Activated naive CD8-positive, alpha-beta T cell treated with anti-CD3 and anti-CD28 coated beads, Interleukin-2, amount 10 ng/mL, durations not matched to agents 7 days and 5 days (primary cell): ENCODE measurements at regions not wholly inside any gene's neighbourhood (a gene's known extent, or its start where the extent isn't known, plus 50 kb on each side); places are given as distances from the start of the nearest gene placed in this dataset.

ENCODE experiments used
- ATAC-seq: fragments of 150-1000 bp; cut with Tn5 transposase; one replicate; pipeline ENCODE4 v1.10.0; 2021; ENCODE audit warnings: low read depth, moderate library complexity
- POLR2A ChIA-PET: fragments of 350-600 bp; sonication (Branson Sonifier 250); formaldehyde crosslinking; loops from one replicate; lab custom pipeline; 2021; ENCODE audit warnings: antibody characterized with exemption; lab: Charles Lee
- DNase-seq: peaks from one replicate; pipeline ENCODE4 v3.0.0; 2021
- H3K27ac Mint-ChIP-seq: one replicate; pipeline ENCODE4 v1.8.0; 2022; ENCODE audit warnings: mild to moderate bottlenecking, mixed read lengths
- H3K27me3 Mint-ChIP-seq: one replicate; pipeline ENCODE4 v1.8.0; 2022; ENCODE audit warnings: mild to moderate bottlenecking, moderate library complexity, mixed read lengths
- H3K36me3 Mint-ChIP-seq: one replicate; pipeline ENCODE4 v1.8.0; 2021; ENCODE audit warnings: mild to moderate bottlenecking, mixed read lengths
- H3K4me1 Mint-ChIP-seq: one replicate; pipeline ENCODE4 v1.8.0; 2021; ENCODE audit warnings: mixed read lengths
- H3K4me3 Mint-ChIP-seq: one replicate; pipeline ENCODE4 v1.8.0; 2022; ENCODE audit warnings: mild to moderate bottlenecking, moderate library complexity, mixed read lengths
- H3K9me3 Mint-ChIP-seq: one replicate; pipeline ENCODE4 v1.8.0; 2021; ENCODE audit warnings: mixed read lengths

- ATAC-seq: no peak
- no peak overlapping the region for H3K27ac Mint-ChIP-seq
- no peaks in the 10 kb centered on the region for H3K36me3 Mint-ChIP-seq
These were observed 147.7 kb upstream of the DTNA start for GRCh38 chr18:34562252-34562870.

GRCh38 chr18:34567857-34568256 is 142.2 kb upstream of the DTNA start:
- H3K4me1 Mint-ChIP-seq: no peaks in the 10 kb centered on the region
- no peak for DNase-seq

More at GRCh38 chr18:34562252-34562870, 147.7 kb upstream of the DTNA start:
- no peak for DNase-seq
- Mint-ChIP-seq H3K4me1 (no peaks in the 10 kb centered on the region), H3K9me3 (no peaks in the 10 kb centered on the region), H3K27me3 (no peaks in the 10 kb centered on the region), H3K4me3 (no peak overlapping the region)
- POLR2A ChIA-PET: no interaction called here

GRCh38 chr18:34576622-34577021 is 133.5 kb upstream of the DTNA start:
- peaks cover 6% of the 10 kb centered on the region for H3K9me3 Mint-ChIP-seq
- DNase-seq: no peak
- H3K27ac Mint-ChIP-seq: no peak overlapping the region
- no peak for ATAC-seq
- H3K4me3 Mint-ChIP-seq: no peak overlapping the region
- H3K27me3 Mint-ChIP-seq: peaks cover 2% of the 10 kb centered on the region
- no peaks in the 10 kb centered on the region for H3K36me3 Mint-ChIP-seq
- POLR2A ChIA-PET: no interaction called here
- H3K4me1 Mint-ChIP-seq: no peaks in the 10 kb centered on the region

More at GRCh38 chr18:34567857-34568256, 142.2 kb upstream of the DTNA start:
- H3K9me3 Mint-ChIP-seq: no peaks in the 10 kb centered on the region
- POLR2A ChIA-PET: no interaction called here
- no peak for ATAC-seq
- H3K27ac Mint-ChIP-seq: no peak overlapping the region
- H3K27me3 Mint-ChIP-seq: no peaks in the 10 kb centered on the region
- no peaks in the 10 kb centered on the region for H3K36me3 Mint-ChIP-seq
- H3K4me3 Mint-ChIP-seq: no peak overlapping the region

GRCh38 chr18:34583895-34584294 is 126.2 kb upstream of the DTNA start:
- DNase-seq (no peak), ATAC-seq (no peak)
- H3K27ac Mint-ChIP-seq: no peak overlapping the region
- peaks cover 4% of the 10 kb centered on the region for H3K9me3 Mint-ChIP-seq
- POLR2A ChIA-PET: no interaction called here
- peaks cover 2% of the 10 kb centered on the region for H3K27me3 Mint-ChIP-seq
- H3K4me1 Mint-ChIP-seq: no peaks in the 10 kb centered on the region
- H3K36me3 Mint-ChIP-seq: no peaks in the 10 kb centered on the region
- no peak overlapping the region for H3K4me3 Mint-ChIP-seq

- POLR2A ChIA-PET: no interaction called here
- no peaks in the 10 kb centered on the region for H3K36me3 Mint-ChIP-seq
These were observed 119.6 kb upstream of the DTNA start for GRCh38 chr18:34590503-34590902.

GRCh38 chr18:34591920-34592444 is 118.1 kb upstream of the DTNA start:
- POLR2A ChIA-PET: no interaction called here
- Mint-ChIP-seq H3K4me1 (no peaks in the 10 kb centered on the region), H3K9me3 (no peaks in the 10 kb centered on the region), H3K27ac (no peak overlapping the region), H3K27me3 (no peaks in the 10 kb centered on the region), H3K36me3 (no peaks in the 10 kb centered on the region), H3K4me3 (no peak overlapping the region)
- ATAC-seq (no peak), DNase-seq (no peak)

More at GRCh38 chr18:34590503-34590902, 119.6 kb upstream of the DTNA start:
- ATAC-seq (no peak), DNase-seq (no peak)
- no peak overlapping the region for H3K27ac Mint-ChIP-seq
- H3K27me3 Mint-ChIP-seq: no peaks in the 10 kb centered on the region
- no peak overlapping the region for H3K4me3 Mint-ChIP-seq
- H3K9me3 Mint-ChIP-seq: no peaks in the 10 kb centered on the region
- H3K4me1 Mint-ChIP-seq: no peaks in the 10 kb centered on the region

- H3K27me3 Mint-ChIP-seq: no peaks in the 10 kb centered on the region
- ATAC-seq: no peak
- DNase-seq: no peak
- POLR2A ChIA-PET: no interaction called here
- H3K36me3 Mint-ChIP-seq: no peaks in the 10 kb centered on the region
- no peak overlapping the region for H3K4me3 Mint-ChIP-seq
- no peak overlapping the region for H3K27ac Mint-ChIP-seq
- H3K9me3 Mint-ChIP-seq: no peaks in the 10 kb centered on the region
- no peaks in the 10 kb centered on the region for H3K4me1 Mint-ChIP-seq
These were observed 117.6 kb upstream of the DTNA start for GRCh38 chr18:34592481-34592880.

- ATAC-seq: no peak
- DNase-seq: no peak
- Mint-ChIP-seq H3K4me3 (no peak overlapping the region), H3K36me3 (no peaks in the 10 kb centered on the region), H3K27ac (no peak overlapping the region), H3K27me3 (no peaks in the 10 kb centered on the region), H3K4me1 (no peaks in the 10 kb centered on the region), H3K9me3 (no peaks in the 10 kb centered on the region)
- POLR2A ChIA-PET: no interaction called here
These were observed 117.1 kb upstream of the DTNA start for GRCh38 chr18:34592961-34593382.

- H3K36me3 Mint-ChIP-seq: no peaks in the 10 kb centered on the region
- H3K4me3 Mint-ChIP-seq: no peak overlapping the region
- no peak overlapping the region for H3K27ac Mint-ChIP-seq
- POLR2A ChIA-PET: no interaction called here
- ATAC-seq: no peak
- H3K27me3 Mint-ChIP-seq: no peaks in the 10 kb centered on the region
- H3K9me3 Mint-ChIP-seq: no peaks in the 10 kb centered on the region
- no peak for DNase-seq
- no peaks in the 10 kb centered on the region for H3K4me1 Mint-ChIP-seq
These were observed 115.8 kb upstream of the DTNA start for GRCh38 chr18:34594266-34594665.

- Mint-ChIP-seq H3K27ac (no peak overlapping the region), H3K4me1 (no peaks in the 10 kb centered on the region), H3K4me3 (no peak overlapping the region), H3K36me3 (no peaks in the 10 kb centered on the region), H3K9me3 (no peaks in the 10 kb centered on the region), H3K27me3 (no peaks in the 10 kb centered on the region)
- no peak for ATAC-seq
- DNase-seq: no peak
- POLR2A ChIA-PET: no interaction called here
These were observed 114.4 kb upstream of the DTNA start for GRCh38 chr18:34595690-34596089.

GRCh38 chr18:34598120-34598635 is 111.9 kb upstream of the DTNA start:
- no peak for ATAC-seq
- POLR2A ChIA-PET: no interaction called here
- no peaks in the 10 kb centered on the region for H3K9me3 Mint-ChIP-seq

GRCh38 chr18:34600158-34600557 is 109.9 kb upstream of the DTNA start:
- DNase-seq: no peak
- Mint-ChIP-seq H3K9me3 (no peaks in the 10 kb centered on the region), H3K4me3 (no peak overlapping the region), H3K27ac (no peak overlapping the region), H3K36me3 (no peaks in the 10 kb centered on the region), H3K4me1 (no peaks in the 10 kb centered on the region), H3K27me3 (no peaks in the 10 kb centered on the region)
- ATAC-seq: no peak
- POLR2A ChIA-PET: no interaction called here

More at GRCh38 chr18:34598120-34598635, 111.9 kb upstream of the DTNA start:
- H3K27me3 Mint-ChIP-seq: no peaks in the 10 kb centered on the region
- H3K4me1 Mint-ChIP-seq: no peaks in the 10 kb centered on the region
- no peak overlapping the region for H3K27ac Mint-ChIP-seq
- H3K4me3 Mint-ChIP-seq: no peak overlapping the region
- no peaks in the 10 kb centered on the region for H3K36me3 Mint-ChIP-seq
- no peak for DNase-seq

GRCh38 chr18:34600874-34601656 is 109.0 kb upstream of the DTNA start:
- no peaks in the 10 kb centered on the region for H3K27me3 Mint-ChIP-seq
- H3K36me3 Mint-ChIP-seq: no peaks in the 10 kb centered on the region
- H3K4me1 Mint-ChIP-seq: no peaks in the 10 kb centered on the region
- H3K9me3 Mint-ChIP-seq: no peaks in the 10 kb centered on the region
- DNase-seq (no peak), ATAC-seq (no peak)
- POLR2A ChIA-PET: no interaction called here
- H3K4me3 Mint-ChIP-seq: no peak overlapping the region
- no peak overlapping the region for H3K27ac Mint-ChIP-seq

- H3K36me3 Mint-ChIP-seq: no peaks in the 10 kb centered on the region
These were observed 105.5 kb upstream of the DTNA start for GRCh38 chr18:34604591-34604990.

More at GRCh38 chr18:34604591-34604990, 105.5 kb upstream of the DTNA start:
- Mint-ChIP-seq H3K9me3 (no peaks in the 10 kb centered on the region), H3K27ac (no peak overlapping the region), H3K27me3 (no peaks in the 10 kb centered on the region), H3K4me3 (no peak overlapping the region), H3K4me1 (no peaks in the 10 kb centered on the region)
- ATAC-seq (no peak), DNase-seq (no peak)
- POLR2A ChIA-PET: no interaction called here
